ENCODE measurements at regions not wholly inside any gene's neighbourhood (a gene's known extent, or its start where the extent isn't known, plus 50 kb on each side); places are given as distances from the start of the nearest gene placed in this dataset.

GRCh38 chr5:120967366-120967765 lies 503.3 kb downstream of the PRR16 start (continued):
- no peak for TF ChIP-seq MYC (CRISPR knock-in tag; IDR thresholded peaks at IDR 0.05; ENCODE audit: borderline replicate concordance)

GRCh38 chr5:120974690-120975089 lies 510.6 kb downstream of the PRR16 start:
- intact Hi-C loops (cut with micrococcal nuclease; ENCODE audit: unreplicated experiment), result no loop called here
- ATAC-seq, result no peak
- Histone ChIP-seq H3K27me3 (ENCODE audit: control insufficient read depth in 1 of 2, insufficient read depth in 2 of 2, low read length in 2 of 2) (no peaks in the 10 kb centered on the region), H3K27ac (ENCODE audit: extremely low read length, insufficient read depth, low read length) (no peak overlapping the region), H2AFZ (ENCODE audit: low read length) (no peak overlapping the region), H3K4me3 (replicated peaks in 1 of 3; ENCODE audit: insufficient read depth in 1 of 3, low read depth in 2 of 3, low read length in 3 of 3) (no peak overlapping the region), H3K4me1 (ENCODE audit: insufficient read depth, low read length) (no peaks in the 10 kb centered on the region), H4K20me1 (ENCODE audit: insufficient read depth, low read length) (no peaks in the 10 kb centered on the region), H3K4me2 (ENCODE audit: low read depth, low read length) (no peak overlapping the region), H3K9ac (ENCODE audit: insufficient read depth, low read depth, low read length) (no peak overlapping the region), H3K36me3 (replicated peaks in 1 of 2; ENCODE audit: control insufficient read depth in 1 of 2, insufficient read depth in 2 of 2, low read length in 2 of 2) (no peaks in the 10 kb centered on the region), H3K79me2 (ENCODE audit: insufficient read depth, low read length) (no peaks in the 10 kb centered on the region), H3K9me3 (ENCODE audit: low read length) (no peaks in the 10 kb centered on the region)
- in situ Hi-C loops (cut with HindIII; ENCODE audit: extremely low pct_ligation_motif_present, low pct_unique_long_range_greater_than_20kb), result no loop called here
- BruUV-seq (replicated peaks), result no TSS peak
- ChIA-PET POLR2A (no interaction called here), CTCF (ENCODE audit: low intra/inter-chr PET ratio, low total read pairs) (no interaction called here)
- DNase-seq (ENCODE audit: low spot score), result no peak
- FAIRE-seq, result no peak
- TF ChIP-seq PAF1 (CRISPR knock-in tag; IDR thresholded peaks at IDR 0.05), result no peak
- TF ChIP-seq FOXO1 (CRISPR knock-in tag; IDR thresholded peaks at IDR 0.05), result no peak
- no peak for TF ChIP-seq ZNF337 (CRISPR knock-in tag; IDR thresholded peaks at IDR 0.05; ENCODE audit: borderline replicate concordance, low read depth)
- TF ChIP-seq MTA1 (CRISPR knock-in tag; IDR thresholded peaks at IDR 0.05; ENCODE audit: borderline replicate concordance), result no peak
- no peak for TF ChIP-seq RCOR2 (CRISPR knock-in tag; IDR thresholded peaks at IDR 0.05)
- TF ChIP-seq ZNF414 (CRISPR knock-in tag; IDR thresholded peaks at IDR 0.05), result no peak
- no peak for TF ChIP-seq ZBTB37 (CRISPR knock-in tag; IDR thresholded peaks at IDR 0.05)
- no peak for TF ChIP-seq SRSF4 (IDR thresholded peaks at IDR 0.05; ENCODE audit: low read depth, low read length, poor library complexity, severe bottlenecking)
- TF ChIP-seq ELF3 (CRISPR knock-in tag; IDR thresholded peaks at IDR 0.05), result no peak
- no peak for TF ChIP-seq ARNTL (CRISPR knock-in tag; IDR thresholded peaks at IDR 0.05)
- 1% methylated on average over 2 of the region's 2 CpGs for WGBS (ENCODE audit: low lambda C conversion rate)
